ENCODE measurements at regions not wholly inside any gene's neighbourhood (a gene's known extent, or its start where the extent isn't known, plus 50 kb on each side); places are given as distances from the start of the nearest gene placed in this dataset.

GRCh38 chr2:145691659-145692058, 1171.7 kb upstream of the ZEB2 start:
- FAIRE-seq (no peak), DNase-seq (ENCODE audit: low read depth) (no peak)
- no peak for TF ChIP-seq CTCF (IDR thresholded peaks at IDR 0.05; ENCODE audit: insufficient read depth, low read length, severe bottlenecking)
- H3K36me3 ChIP-seq (ENCODE audit: control insufficient read depth, insufficient read depth, low read length), result no peaks in the 10 kb centered on the region
- H3K4me3 ChIP-seq (ENCODE audit: low read depth, low read length), result no peak overlapping the region
- H3K27me3 ChIP-seq (ENCODE audit: control insufficient read depth, insufficient read depth, low read length), result no peaks in the 10 kb centered on the region

GRCh38 chr2:145690183-145690778, 1170.4 kb upstream of the ZEB2 start:
- FAIRE-seq (no peak), DNase-seq (ENCODE audit: low read depth) (peak; percentile 82)
- H3K27me3 ChIP-seq (ENCODE audit: control insufficient read depth, insufficient read depth, low read length), result no peaks in the 10 kb centered on the region
- no peaks in the 10 kb centered on the region for H3K36me3 ChIP-seq (ENCODE audit: control insufficient read depth, insufficient read depth, low read length)
- no peak overlapping the region for H3K4me3 ChIP-seq (ENCODE audit: low read depth, low read length)
- TF ChIP-seq CTCF (IDR thresholded peaks at IDR 0.05; ENCODE audit: insufficient read depth, low read length, severe bottlenecking), result no peak

GRCh38 chr2:145689277-145689676, 1169.4 kb upstream of the ZEB2 start:
- FAIRE-seq (no peak), DNase-seq (ENCODE audit: low read depth) (no peak)
- TF ChIP-seq CTCF (IDR thresholded peaks at IDR 0.05; ENCODE audit: insufficient read depth, low read length, severe bottlenecking), result no peak
- Histone ChIP-seq H3K27me3 (ENCODE audit: control insufficient read depth, insufficient read depth, low read length) (no peaks in the 10 kb centered on the region), H3K4me3 (ENCODE audit: low read depth, low read length) (no peak overlapping the region), H3K36me3 (ENCODE audit: control insufficient read depth, insufficient read depth, low read length) (no peaks in the 10 kb centered on the region)

- H3K27me3 ChIP-seq (ENCODE audit: control insufficient read depth, insufficient read depth, low read length), result no peaks in the 10 kb centered on the region
- TF ChIP-seq CTCF (IDR thresholded peaks at IDR 0.05; ENCODE audit: insufficient read depth, low read length, severe bottlenecking), result no peak
- DNase-seq (ENCODE audit: low read depth) (peak; percentile 49), FAIRE-seq (no peak)
- no peak overlapping the region for H3K4me3 ChIP-seq (ENCODE audit: low read depth, low read length)
- no peaks in the 10 kb centered on the region for H3K36me3 ChIP-seq (ENCODE audit: control insufficient read depth, insufficient read depth, low read length)
These were observed 1168.2 kb upstream of the ZEB2 start for GRCh38 chr2:145688156-145688555.

GRCh38 chr2:145687442-145688134, 1167.7 kb upstream of the ZEB2 start:
- Histone ChIP-seq H3K36me3 (ENCODE audit: control insufficient read depth, insufficient read depth, low read length) (no peaks in the 10 kb centered on the region), H3K4me3 (ENCODE audit: low read depth, low read length) (no peak overlapping the region), H3K27me3 (ENCODE audit: control insufficient read depth, insufficient read depth, low read length) (no peaks in the 10 kb centered on the region)
- DNase-seq (ENCODE audit: low read depth), result peak; percentile 76
- FAIRE-seq, result no peak
- no peak for TF ChIP-seq CTCF (IDR thresholded peaks at IDR 0.05; ENCODE audit: insufficient read depth, low read length, severe bottlenecking)

Data from bronchial epithelial cell (primary cell).